HG03103 (cell line): ENCODE measurements at regions not wholly inside any gene's neighbourhood (a gene's known extent, or its start where the extent isn't known, plus 50 kb on each side); places are given as distances from the start of the nearest gene placed in this dataset.

Experiments
- ATAC-seq: cut with Tn5 transposase; IDR thresholded peaks from one replicate; pipeline ENCODE4 v1.9.1; 2021; ENCODE audit warnings: low read depth; ENCODE audit not compliant: unreplicated experiment

GRCh38 chr12:91975891-91976290 lies 169.8 kb downstream of the BTG1 start:
- ATAC-seq = no peak

DNA sequence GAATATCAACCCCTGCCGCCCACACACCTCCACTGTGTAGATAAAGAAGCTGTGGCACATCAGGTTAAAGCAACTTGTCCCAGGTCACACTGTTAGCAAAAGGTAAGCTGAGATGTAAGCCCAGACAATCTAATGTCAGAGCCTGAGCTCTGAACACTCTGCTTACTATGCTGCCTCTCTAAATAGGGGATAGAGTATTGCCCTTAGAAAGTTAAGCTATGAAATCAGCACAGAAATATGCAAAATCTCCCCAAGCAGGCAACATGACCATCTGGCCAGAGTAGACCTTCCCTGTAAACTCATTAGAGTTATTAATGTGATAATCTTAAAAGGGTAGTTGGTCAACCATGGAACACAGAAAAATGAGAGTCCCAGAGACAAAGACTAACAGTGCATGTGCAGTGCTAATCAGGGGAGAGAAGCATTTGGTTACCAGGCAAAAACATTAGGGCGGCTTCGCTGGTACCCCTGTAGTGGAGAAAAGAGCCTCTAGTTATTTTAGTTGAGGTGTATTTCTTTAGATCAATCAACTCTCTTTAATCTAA lies 171.0 kb downstream of the BTG1 start:
- ATAC-seq = no peak

DNA sequence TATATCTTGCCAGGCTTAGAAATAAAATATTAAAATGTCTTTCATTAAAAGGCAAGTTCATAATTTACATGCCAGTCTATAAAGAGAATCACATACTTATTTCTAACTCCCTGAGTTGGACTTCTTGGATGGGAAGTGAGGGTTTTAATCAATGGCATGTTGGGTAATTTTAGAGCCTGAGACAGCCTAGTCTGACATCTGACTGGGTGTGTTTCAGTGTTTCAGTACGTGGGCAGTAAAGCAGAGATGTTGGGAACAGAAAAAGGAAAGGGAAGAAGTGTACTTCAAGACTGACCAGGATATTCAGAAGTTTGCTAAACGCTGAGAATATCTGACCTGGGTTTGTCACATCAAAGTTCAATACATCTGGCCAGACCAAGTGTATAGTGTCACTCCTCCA lies 171.8 kb downstream of the BTG1 start:
- ATAC-seq = no peak

DNA sequence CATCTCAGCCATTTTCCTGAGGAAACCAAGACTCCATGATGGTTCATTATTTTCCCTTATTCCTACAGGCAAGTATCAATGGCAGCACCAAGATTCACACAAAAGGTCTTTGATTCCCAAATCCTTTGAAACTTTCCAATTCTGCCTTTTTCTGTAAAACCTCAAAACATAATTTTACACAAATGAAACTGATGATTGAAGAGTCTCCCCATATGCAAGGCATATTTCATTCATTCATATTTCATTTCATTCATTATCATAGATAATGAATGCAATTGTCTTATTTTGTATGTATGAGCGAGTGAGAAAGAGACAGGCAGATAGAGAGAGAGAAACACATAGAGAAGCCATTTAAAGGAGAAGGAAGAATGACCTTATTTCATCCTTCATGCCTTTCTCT lies 172.8 kb downstream of the BTG1 start:
- no peak for ATAC-seq

DNA sequence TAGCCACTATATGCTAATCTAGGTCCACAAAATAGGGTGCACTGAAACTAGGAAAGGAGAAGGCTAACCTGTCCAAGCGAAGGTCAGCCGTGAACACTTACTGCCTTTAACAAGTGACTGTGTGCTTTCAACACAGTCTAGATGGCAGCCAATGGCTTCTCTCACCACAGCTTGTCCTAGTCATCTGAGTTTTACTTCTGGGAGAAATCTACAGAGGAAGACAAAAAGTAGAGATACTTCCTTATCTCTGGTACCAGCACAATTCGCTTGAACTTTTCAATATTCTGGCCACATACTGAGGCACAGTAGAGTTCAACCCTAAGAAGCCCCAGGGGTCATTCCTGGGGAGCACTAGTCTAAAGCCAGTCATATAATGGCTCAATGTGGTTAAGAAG lies 176.9 kb downstream of the BTG1 start:
- ATAC-seq = no peak

DNA sequence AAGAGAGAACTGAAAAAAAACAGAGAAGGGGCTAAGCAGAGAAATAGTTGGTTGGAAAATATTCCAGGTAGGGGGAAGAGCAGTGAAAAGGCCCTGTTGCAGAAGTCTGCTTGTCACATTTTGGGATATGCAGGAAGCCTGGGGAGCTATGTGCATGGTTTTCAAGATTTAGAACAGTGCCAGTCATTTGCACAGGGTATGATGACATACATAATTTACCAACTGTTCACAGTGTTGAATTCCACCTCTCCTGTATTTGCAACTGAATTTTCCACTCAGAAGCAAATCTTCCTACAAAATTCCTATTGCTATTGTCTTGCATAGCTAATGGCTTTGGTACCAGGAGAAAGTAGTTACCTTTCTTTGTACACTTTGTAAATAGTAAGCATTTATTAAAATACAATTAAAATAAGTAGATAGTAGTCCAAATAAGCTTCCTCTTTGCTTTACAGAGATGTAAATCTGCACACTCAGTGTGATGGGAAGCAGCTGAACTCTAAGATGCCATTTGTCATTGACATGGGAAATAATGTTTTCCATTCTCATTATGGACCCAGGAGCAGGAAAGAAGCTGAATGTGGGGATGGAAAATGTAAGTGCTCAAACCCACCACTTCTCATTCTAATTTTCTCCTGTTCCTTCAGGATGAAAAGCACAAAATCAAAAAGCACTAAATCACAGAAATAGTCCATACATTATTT lies 177.4 kb downstream of the BTG1 start:
- ATAC-seq = no peak

DNA sequence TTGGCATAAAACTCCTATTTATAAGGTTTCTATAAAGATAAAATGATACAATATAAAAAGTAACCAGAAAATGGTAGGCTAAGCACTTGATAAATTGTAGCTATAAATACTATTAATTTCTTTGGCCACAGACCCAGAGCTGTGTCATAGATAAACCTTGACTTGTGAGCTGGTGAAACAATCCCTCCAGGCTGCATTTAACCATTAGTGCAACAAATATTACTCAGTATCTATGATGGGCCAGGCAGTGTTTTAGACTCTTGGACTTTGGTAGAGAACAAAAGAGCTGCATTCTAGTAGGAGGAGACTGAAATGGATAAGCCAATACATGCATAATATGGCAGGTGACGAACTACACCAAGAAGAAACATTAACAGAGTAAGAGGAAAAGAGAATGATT lies 178.1 kb downstream of the BTG1 start:
- no peak for ATAC-seq

- no peak for ATAC-seq
These were observed 179.9 kb downstream of the BTG1 start for GRCh38 chr12:91965781-91966180.

DNA sequence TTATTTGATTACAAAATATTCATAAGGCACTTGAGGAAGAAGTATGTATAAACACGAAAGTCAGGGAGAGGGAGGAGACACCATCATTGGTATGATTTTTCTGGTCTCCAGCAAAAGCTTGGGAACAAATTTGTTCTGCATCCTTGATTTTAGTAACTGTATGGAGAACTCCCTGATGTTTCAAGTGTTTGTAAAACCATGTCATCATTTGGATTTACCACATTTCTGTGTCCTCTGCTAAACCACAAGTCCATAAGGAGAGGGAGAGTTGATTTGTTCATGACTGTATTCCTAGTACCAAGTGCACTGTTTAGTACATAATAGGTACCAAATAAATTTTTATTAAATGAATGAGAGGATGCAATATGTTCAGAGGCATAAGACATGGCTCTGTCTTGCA lies 181.1 kb downstream of the BTG1 start:
- ATAC-seq = no peak

DNA sequence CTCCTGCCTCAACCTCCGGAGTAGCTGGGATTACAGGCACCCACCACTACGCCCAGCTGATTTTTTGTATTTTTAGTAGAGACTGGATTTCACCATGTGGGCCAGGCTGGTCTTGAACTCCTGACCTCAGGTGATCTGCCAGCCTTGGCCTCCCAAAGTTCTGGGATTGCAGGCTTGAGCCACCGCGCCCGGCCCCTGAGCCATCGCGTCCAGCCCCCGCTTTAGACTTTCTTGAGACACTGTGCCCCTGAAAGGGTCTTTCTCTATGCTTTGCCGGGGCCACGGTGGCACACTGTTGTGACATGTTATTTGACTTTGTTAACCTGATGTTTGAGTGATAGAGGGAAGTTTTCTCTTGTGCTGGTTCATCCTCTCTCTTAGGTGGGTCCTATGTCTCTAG lies 186.4 kb downstream of the BTG1 start:
- ATAC-seq = no peak

DNA sequence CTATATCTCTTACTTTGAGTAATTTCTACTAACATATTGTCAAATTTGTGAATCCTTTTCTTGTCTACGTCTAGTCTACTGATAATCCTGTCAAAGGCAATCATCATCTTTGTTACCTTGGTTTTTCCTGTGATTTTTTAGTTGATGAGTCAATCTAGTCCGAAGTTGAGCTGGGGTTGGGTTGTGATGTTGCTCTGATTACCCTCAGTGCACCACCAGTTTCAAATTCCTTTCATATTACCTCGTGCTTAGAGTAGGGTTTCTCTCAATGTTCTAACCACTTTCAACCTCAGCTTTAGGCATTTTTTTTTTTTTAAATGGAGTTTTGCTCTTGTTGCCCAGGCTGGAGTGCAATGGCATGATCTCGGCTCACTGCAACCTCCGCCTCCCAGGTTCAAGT lies 186.8 kb downstream of the BTG1 start:
- no peak for ATAC-seq

DNA sequence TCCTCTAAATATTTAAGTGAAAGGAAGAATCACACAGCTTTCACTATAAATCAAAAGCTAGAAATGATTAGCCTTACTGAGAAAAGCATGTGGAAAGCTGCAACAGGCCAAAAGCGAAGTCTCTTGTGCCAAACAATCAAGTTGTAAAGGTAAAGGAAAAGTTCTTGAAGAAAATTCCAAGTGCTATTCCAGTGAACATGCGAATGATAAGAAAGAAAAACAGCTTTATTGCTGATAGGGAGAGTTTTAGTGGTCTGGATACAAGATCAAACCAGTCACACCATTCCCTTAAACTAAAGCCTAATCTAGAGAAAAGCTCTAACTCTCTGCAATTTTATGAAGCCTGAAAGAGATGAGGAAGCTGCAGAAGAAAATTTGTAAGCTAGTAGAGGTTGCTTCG lies 190.9 kb downstream of the BTG1 start:
- no peak for ATAC-seq

- ATAC-seq = no peak
These were observed 191.3 kb downstream of the BTG1 start for GRCh38 chr12:91954326-91954725.

DNA sequence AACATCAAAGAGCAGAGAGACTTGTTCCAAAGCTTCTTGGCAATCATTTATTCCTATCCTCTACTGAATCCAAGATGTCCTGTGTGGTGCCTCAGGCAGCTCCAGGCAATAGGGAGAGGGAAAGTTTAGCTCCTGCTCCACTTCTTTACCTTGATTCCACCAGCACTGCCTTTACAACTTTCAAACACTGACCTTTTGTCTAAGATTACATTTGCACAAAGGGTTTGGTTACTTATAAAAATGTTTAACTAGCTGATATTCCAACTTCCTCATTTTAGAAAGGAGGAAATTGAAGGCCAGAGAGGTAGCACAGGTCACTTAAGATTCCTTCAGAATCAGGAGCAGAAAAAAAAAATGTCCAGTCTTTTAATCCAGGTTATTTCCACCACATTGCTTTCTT lies 192.7 kb downstream of the BTG1 start:
- ATAC-seq = no peak

DNA sequence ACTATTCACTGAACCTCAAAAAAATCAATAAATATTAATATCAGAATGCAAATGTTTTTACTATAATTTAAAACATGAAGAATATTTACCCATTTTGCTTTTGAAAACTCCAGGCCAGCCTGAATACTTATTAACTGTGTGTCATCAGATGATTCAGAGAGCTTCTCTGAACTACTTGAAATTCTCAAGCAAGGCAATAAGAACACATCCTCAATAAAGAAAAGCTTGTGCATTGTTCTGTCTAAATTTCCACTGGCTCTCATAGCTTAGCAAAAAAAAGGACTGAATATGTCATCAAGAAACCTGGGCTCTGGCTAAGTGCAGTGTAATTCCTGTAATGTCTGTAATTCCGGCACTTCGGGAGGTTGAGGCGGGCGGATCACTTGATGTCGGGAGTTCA lies 194.1 kb downstream of the BTG1 start:
- ATAC-seq = no peak

DNA sequence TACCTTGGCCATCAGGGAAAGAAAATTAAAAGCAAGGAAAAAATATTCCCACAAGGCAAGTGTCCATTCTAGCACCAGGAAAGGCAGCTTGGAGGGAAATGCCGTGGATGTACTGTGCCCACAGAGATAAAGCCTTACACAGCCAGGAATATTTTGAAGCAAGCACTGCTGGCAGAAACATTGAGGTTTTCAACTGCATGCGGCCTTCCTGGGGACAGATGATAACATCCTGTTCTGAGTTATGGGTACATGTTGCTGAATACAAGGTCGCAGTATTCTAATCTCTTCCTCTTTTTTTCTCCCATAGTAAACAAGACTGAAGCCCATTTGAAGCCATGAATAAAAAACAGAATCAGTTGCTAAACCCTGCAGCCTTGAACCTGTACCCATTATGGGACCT lies 197.1 kb downstream of the BTG1 start:
- ATAC-seq = no peak

DNA sequence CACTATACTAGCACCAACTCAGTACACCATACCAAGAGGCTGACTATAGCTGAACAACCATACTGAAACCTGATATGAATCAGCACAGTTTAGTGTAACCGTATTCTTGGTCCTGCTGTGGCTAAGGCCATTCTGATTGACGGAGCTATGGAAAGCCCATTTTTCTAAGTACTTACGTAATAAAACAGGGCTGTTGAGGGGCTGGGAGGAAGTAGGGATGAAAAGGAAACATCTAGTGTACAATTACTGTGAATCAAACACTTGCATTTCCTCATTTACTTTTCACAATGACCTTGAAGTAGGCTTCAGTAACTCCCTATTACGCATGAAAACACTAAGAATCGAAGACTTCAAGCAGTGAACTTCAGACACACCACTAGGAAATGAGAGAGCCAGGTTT lies 198.2 kb downstream of the BTG1 start:
- peak; percentile 83 for ATAC-seq

DNA sequence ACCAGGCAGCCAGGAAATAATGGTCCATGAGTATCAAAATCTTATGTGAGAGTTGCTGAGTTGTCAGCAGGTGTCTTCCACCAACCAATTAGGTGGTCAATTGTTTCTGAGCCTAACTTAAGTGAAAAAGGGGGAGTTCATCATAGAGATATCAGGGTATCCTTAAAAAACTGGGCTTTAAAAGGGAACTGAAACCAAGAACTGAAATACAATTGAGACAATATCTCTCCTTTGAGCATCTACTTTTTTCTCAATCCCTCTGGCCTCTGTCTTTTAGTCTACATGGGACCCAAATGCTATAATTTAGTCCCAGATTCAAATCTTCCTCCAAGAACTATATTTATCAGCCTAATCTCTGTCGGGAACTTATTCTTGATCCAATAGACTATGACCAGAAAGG lies 201.0 kb downstream of the BTG1 start:
- ATAC-seq = no peak

DNA sequence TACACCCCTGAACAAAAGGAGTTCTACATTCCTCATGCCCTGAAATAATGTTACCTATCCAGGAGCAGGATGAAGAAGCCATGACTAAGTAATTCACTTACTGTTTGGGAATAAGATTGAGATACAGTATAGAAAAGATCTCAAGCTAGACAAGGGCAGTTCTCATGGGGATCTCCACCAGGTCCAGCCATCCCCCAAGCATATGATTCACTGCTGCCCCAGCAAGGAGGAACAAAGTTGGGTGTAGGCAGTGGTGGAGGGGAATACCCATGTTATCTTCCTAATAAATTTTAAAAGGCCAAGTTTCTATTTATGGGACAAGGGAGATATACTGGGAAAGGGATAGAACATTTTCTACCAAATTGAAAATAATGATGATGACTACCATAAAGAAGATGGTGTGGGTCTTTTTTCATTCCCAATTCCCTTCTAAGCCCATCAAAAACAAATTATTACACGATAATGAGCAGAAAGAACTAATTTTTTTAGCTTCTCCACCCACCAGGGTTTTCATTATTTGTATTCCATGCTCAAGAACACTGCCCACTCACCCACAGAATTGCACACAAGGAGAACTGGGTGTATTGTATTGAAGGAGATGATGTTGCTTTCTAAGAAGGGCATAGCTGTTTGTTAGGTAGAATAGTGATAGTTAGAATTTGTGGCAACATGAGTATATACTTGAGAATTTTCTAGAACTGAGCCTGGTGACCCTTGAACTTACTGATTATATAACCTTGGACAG lies 204.6 kb downstream of the BTG1 start:
- no peak for ATAC-seq

- ATAC-seq = no peak
These were observed 205.3 kb downstream of the BTG1 start for GRCh38 chr12:91940322-91940721.

- ATAC-seq = no peak
These were observed 207.9 kb downstream of the BTG1 start for GRCh38 chr12:91937706-91938105.

DNA sequence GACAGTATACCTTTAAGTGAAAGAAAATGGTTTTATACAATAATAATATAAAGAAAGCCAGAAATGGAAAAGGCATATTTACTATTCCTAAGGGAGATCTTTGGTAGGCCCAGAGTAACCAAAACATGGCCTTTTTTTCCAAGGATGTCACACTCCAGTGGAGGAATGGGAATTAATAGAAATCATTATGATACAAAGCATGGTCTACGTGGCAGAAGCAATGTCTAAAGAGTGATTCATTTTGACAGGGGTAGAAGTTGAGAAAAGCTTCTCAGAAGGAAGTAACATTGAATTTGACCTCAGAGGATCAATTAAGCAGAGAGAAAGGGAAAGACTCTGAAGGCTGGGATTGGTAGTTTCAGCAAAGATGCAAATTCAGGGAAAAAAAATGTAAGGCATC lies 208.6 kb downstream of the BTG1 start:
- ATAC-seq = no peak
